ENCODE measurements at regions not wholly inside any gene's neighbourhood (a gene's known extent, or its start where the extent isn't known, plus 50 kb on each side); places are given as distances from the start of the nearest gene placed in this dataset.

- H3K4me2 ChIP-seq (ENCODE audit: low read length): no peak overlapping the region
- no peaks in the 10 kb centered on the region for H3K36me3 ChIP-seq (ENCODE audit: insufficient read depth, low read length)
- H3K9me3 ChIP-seq (replicated peaks; ENCODE audit: low read length): peaks cover 7% of the 10 kb centered on the region
- no peaks in the 10 kb centered on the region for H3K4me1 ChIP-seq (ENCODE audit: control insufficient read depth, insufficient read depth, low read length)
- H3K27me3 ChIP-seq (ENCODE audit: control insufficient read depth, insufficient read depth, low read length): peaks cover 44% of the 10 kb centered on the region
- no peak overlapping the region for H3K9ac ChIP-seq (ENCODE audit: low read depth, low read length)
- H3K4me3 ChIP-seq (ENCODE audit: low read length): no peak overlapping the region
Observed at GRCh38 chr9:113708821-113709713, 167.0 kb upstream of the ZNF618 start.

GRCh38 chr9:113709721-113710120 lies 166.4 kb upstream of the ZNF618 start:
- no peak overlapping the region for H3K4me3 ChIP-seq (ENCODE audit: low read length)
- peaks cover 39% of the 10 kb centered on the region for H3K27me3 ChIP-seq (ENCODE audit: control insufficient read depth, insufficient read depth, low read length)
- H3K4me1 ChIP-seq (ENCODE audit: control insufficient read depth, insufficient read depth, low read length): no peaks in the 10 kb centered on the region
- no peak overlapping the region for H3K9ac ChIP-seq (ENCODE audit: low read depth, low read length)
- H3K36me3 ChIP-seq (ENCODE audit: insufficient read depth, low read length): no peaks in the 10 kb centered on the region
- no peak overlapping the region for H3K4me2 ChIP-seq (ENCODE audit: low read length)
- H3K9me3 ChIP-seq (replicated peaks; ENCODE audit: low read length): peaks cover 7% of the 10 kb centered on the region

- Histone ChIP-seq H3K36me3 (ENCODE audit: insufficient read depth, low read length) (no peaks in the 10 kb centered on the region), H3K4me2 (ENCODE audit: low read length) (no peak overlapping the region), H3K4me3 (ENCODE audit: low read length) (no peak overlapping the region), H3K27me3 (ENCODE audit: control insufficient read depth, insufficient read depth, low read length) (peaks cover 36% of the 10 kb centered on the region), H3K9ac (ENCODE audit: low read depth, low read length) (no peak overlapping the region), H3K4me1 (ENCODE audit: control insufficient read depth, insufficient read depth, low read length) (no peaks in the 10 kb centered on the region), H3K9me3 (replicated peaks; ENCODE audit: low read length) (peaks cover 7% of the 10 kb centered on the region)
Observed at GRCh38 chr9:113711251-113711650, 164.9 kb upstream of the ZNF618 start.

- no peak overlapping the region for H3K4me3 ChIP-seq (ENCODE audit: low read length)
- no peak overlapping the region for H3K4me2 ChIP-seq (ENCODE audit: low read length)
- no peaks in the 10 kb centered on the region for H3K36me3 ChIP-seq (ENCODE audit: insufficient read depth, low read length)
- H3K9ac ChIP-seq (ENCODE audit: low read depth, low read length): no peak overlapping the region
- peaks cover 11% of the 10 kb centered on the region for H3K9me3 ChIP-seq (replicated peaks; ENCODE audit: low read length)
- H3K4me1 ChIP-seq (ENCODE audit: control insufficient read depth, insufficient read depth, low read length): no peaks in the 10 kb centered on the region
- peaks cover 36% of the 10 kb centered on the region for H3K27me3 ChIP-seq (ENCODE audit: control insufficient read depth, insufficient read depth, low read length)
Observed at GRCh38 chr9:113712053-113712452, 164.1 kb upstream of the ZNF618 start.

- H3K9ac ChIP-seq (ENCODE audit: low read depth, low read length): no peak overlapping the region
- no peaks in the 10 kb centered on the region for H3K4me1 ChIP-seq (ENCODE audit: control insufficient read depth, insufficient read depth, low read length)
- H3K4me3 ChIP-seq (ENCODE audit: low read length): no peak overlapping the region
- H3K9me3 ChIP-seq (replicated peaks; ENCODE audit: low read length): peaks cover 5% of the 10 kb centered on the region
- no peak overlapping the region for H3K4me2 ChIP-seq (ENCODE audit: low read length)
- H3K36me3 ChIP-seq (ENCODE audit: insufficient read depth, low read length): no peaks in the 10 kb centered on the region
- peaks cover 51% of the 10 kb centered on the region for H3K27me3 ChIP-seq (ENCODE audit: control insufficient read depth, insufficient read depth, low read length)
Observed at GRCh38 chr9:113715086-113715485, 161.0 kb upstream of the ZNF618 start.

- peaks cover 56% of the 10 kb centered on the region for H3K27me3 ChIP-seq (ENCODE audit: control insufficient read depth, insufficient read depth, low read length)
- no peaks in the 10 kb centered on the region for H3K4me1 ChIP-seq (ENCODE audit: control insufficient read depth, insufficient read depth, low read length)
- H3K4me3 ChIP-seq (ENCODE audit: low read length): no peak overlapping the region
- no peak overlapping the region for H3K4me2 ChIP-seq (ENCODE audit: low read length)
- peaks cover 5% of the 10 kb centered on the region for H3K9me3 ChIP-seq (replicated peaks; ENCODE audit: low read length)
- no peak overlapping the region for H3K9ac ChIP-seq (ENCODE audit: low read depth, low read length)
- H3K36me3 ChIP-seq (ENCODE audit: insufficient read depth, low read length): no peaks in the 10 kb centered on the region
Observed at GRCh38 chr9:113719919-113720318, 156.2 kb upstream of the ZNF618 start.

GRCh38 chr9:113720495-113720894 lies 155.6 kb upstream of the ZNF618 start:
- no peak overlapping the region for H3K4me2 ChIP-seq (ENCODE audit: low read length)
- H3K27me3 ChIP-seq (ENCODE audit: control insufficient read depth, insufficient read depth, low read length): peaks cover 60% of the 10 kb centered on the region
- H3K4me3 ChIP-seq (ENCODE audit: low read length): no peak overlapping the region
- no peaks in the 10 kb centered on the region for H3K36me3 ChIP-seq (ENCODE audit: insufficient read depth, low read length)
- H3K4me1 ChIP-seq (ENCODE audit: control insufficient read depth, insufficient read depth, low read length): no peaks in the 10 kb centered on the region
- H3K9ac ChIP-seq (ENCODE audit: low read depth, low read length): no peak overlapping the region
- H3K9me3 ChIP-seq (replicated peaks; ENCODE audit: low read length): peaks cover 5% of the 10 kb centered on the region

GRCh38 chr9:113721856-113722255 lies 154.3 kb upstream of the ZNF618 start:
- no peak overlapping the region for H3K9ac ChIP-seq (ENCODE audit: low read depth, low read length)
- no peak overlapping the region for H3K4me2 ChIP-seq (ENCODE audit: low read length)
- H3K4me1 ChIP-seq (ENCODE audit: control insufficient read depth, insufficient read depth, low read length): no peaks in the 10 kb centered on the region
- peaks cover 57% of the 10 kb centered on the region for H3K27me3 ChIP-seq (ENCODE audit: control insufficient read depth, insufficient read depth, low read length)
- peaks cover 3% of the 10 kb centered on the region for H3K9me3 ChIP-seq (replicated peaks; ENCODE audit: low read length)
- no peak overlapping the region for H3K4me3 ChIP-seq (ENCODE audit: low read length)
- H3K36me3 ChIP-seq (ENCODE audit: insufficient read depth, low read length): no peaks in the 10 kb centered on the region

GRCh38 chr9:113724202-113724601 lies 151.9 kb upstream of the ZNF618 start:
- no peaks in the 10 kb centered on the region for H3K4me1 ChIP-seq (ENCODE audit: control insufficient read depth, insufficient read depth, low read length)
- H3K9ac ChIP-seq (ENCODE audit: low read depth, low read length): no peak overlapping the region
- peaks cover 3% of the 10 kb centered on the region for H3K9me3 ChIP-seq (replicated peaks; ENCODE audit: low read length)
- no peak overlapping the region for H3K4me3 ChIP-seq (ENCODE audit: low read length)
- H3K4me2 ChIP-seq (ENCODE audit: low read length): no peak overlapping the region
- H3K36me3 ChIP-seq (ENCODE audit: insufficient read depth, low read length): no peaks in the 10 kb centered on the region
- H3K27me3 ChIP-seq (ENCODE audit: control insufficient read depth, insufficient read depth, low read length): peaks cover 43% of the 10 kb centered on the region

- Histone ChIP-seq H3K9me3 (replicated peaks; ENCODE audit: low read length) (peaks cover 8% of the 10 kb centered on the region), H3K4me3 (ENCODE audit: low read length) (no peak overlapping the region), H3K27me3 (ENCODE audit: control insufficient read depth, insufficient read depth, low read length) (peaks cover 52% of the 10 kb centered on the region), H3K9ac (ENCODE audit: low read depth, low read length) (no peak overlapping the region), H3K4me1 (ENCODE audit: control insufficient read depth, insufficient read depth, low read length) (no peaks in the 10 kb centered on the region), H3K4me2 (ENCODE audit: low read length) (no peak overlapping the region), H3K36me3 (ENCODE audit: insufficient read depth, low read length) (no peaks in the 10 kb centered on the region)
Observed at GRCh38 chr9:113728989-113729388, 147.1 kb upstream of the ZNF618 start.

GRCh38 chr9:113734826-113735225 lies 141.3 kb upstream of the ZNF618 start:
- H3K36me3 ChIP-seq (ENCODE audit: insufficient read depth, low read length): no peaks in the 10 kb centered on the region
- H3K9me3 ChIP-seq (replicated peaks; ENCODE audit: low read length): peaks cover 3% of the 10 kb centered on the region
- peaks cover 66% of the 10 kb centered on the region for H3K27me3 ChIP-seq (ENCODE audit: control insufficient read depth, insufficient read depth, low read length)
- no peak overlapping the region for H3K4me3 ChIP-seq (ENCODE audit: low read length)
- H3K4me1 ChIP-seq (ENCODE audit: control insufficient read depth, insufficient read depth, low read length): no peaks in the 10 kb centered on the region
- no peak overlapping the region for H3K9ac ChIP-seq (ENCODE audit: low read depth, low read length)
- H3K4me2 ChIP-seq (ENCODE audit: low read length): no peak overlapping the region
